BJ (cell line): ENCODE measurements at regions not wholly inside any gene's neighbourhood (a gene's known extent, or its start where the extent isn't known, plus 50 kb on each side); places are given as distances from the start of the nearest gene placed in this dataset.

Experiments
- CTCF ChIA-PET: fragments of 350-600 bp; formaldehyde crosslinking; extraction: SDS; loops from one replicate; lab custom pipeline; 2021; ENCODE audit warnings: antibody characterized with exemption, inconsistent platforms; lab: Yijun Ruan, JAX
- POLR2A ChIA-PET: fragments of 300-600 bp; sonication (Branson Sonifier 250); formaldehyde crosslinking; extraction: SDS; loops from one replicate; lab custom pipeline; 2021; ENCODE audit warnings: antibody characterized with exemption; lab: Charles Lee
- DNase-seq: peaks from one replicate; pipeline ENCODE4 v3.0.0-alpha.2; 2011; ENCODE audit warnings: low read depth
- H3K27me3 ChIP-seq: 2 replicates; pipeline ENCODE4 v1.6.0; 2011; ENCODE audit warnings: low read length; ENCODE audit not compliant: control insufficient read depth, insufficient read depth
- H3K36me3 ChIP-seq: 2 replicates; pipeline ENCODE4 v1.5.1; 2011; ENCODE audit warnings: low read length; ENCODE audit not compliant: control insufficient read depth, insufficient read depth
- H3K4me3 ChIP-seq: 2 replicates; pipeline ENCODE4 v1.5.1; 2011; ENCODE audit warnings: low read depth, mild to moderate bottlenecking, control low read depth, low read length
- CTCF ChIP-seq: IDR thresholded peaks from 2 replicates; pipeline ENCODE4 v1.5.1; 2011; ENCODE audit warnings: low read depth, mild to moderate bottlenecking, control low read depth, inconsistent platforms, low read length, moderate library complexity; ENCODE audit not compliant: insufficient read depth

DNA sequence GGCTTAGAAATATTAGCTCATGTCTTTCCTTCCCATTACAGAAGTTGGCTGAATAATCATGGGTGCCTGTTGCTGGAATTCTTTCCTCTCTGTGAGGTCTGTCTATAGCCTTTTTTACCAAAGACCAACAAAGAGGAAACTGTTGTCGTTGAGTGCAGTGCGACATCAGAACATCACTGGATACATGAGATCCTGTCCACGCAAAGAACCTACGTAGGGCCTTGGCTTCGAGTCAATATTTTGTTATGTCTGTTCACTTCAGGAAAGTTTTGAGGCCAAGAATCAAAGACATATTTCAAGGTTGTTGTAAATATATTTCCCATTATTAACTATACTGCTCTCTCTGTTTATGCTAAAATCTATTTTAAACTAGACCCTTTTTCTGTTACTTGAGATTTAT is 101.5 kb upstream of the IL12A start:
- Histone ChIP-seq H3K4me3 (no peak overlapping the region), H3K36me3 (no peaks in the 10 kb centered on the region; the same call in 1 of the 2 replicates), H3K27me3 (no peaks in the 10 kb centered on the region)
- ChIA-PET POLR2A (no interaction called here), CTCF (interaction anchor here (3.7 to 9.7 kb wide), 4 partner anchors 12 to 117 kb away, joined by 19 to 276 read pairs (median 24); partner anchors contain the start of gene IL12A)
- no peak for TF ChIP-seq CTCF
- no peak for DNase-seq

GRCh38 chr3:159887911-159888310 is 100.7 kb upstream of the IL12A start:
- ChIA-PET CTCF (interaction anchor here (0.7 to 9.7 kb wide), 3 partner anchors 59 to 116 kb away, joined by 3 to 276 read pairs (median 24); partner anchors contain the start of gene IL12A), POLR2A (no interaction called here)
- Histone ChIP-seq H3K4me3 (no peak overlapping the region), H3K27me3 (no peaks in the 10 kb centered on the region), H3K36me3 (peaks cover 2% of the 10 kb centered on the region; the same call in 1 of the 2 replicates)
- TF ChIP-seq CTCF, result no peak
- DNase-seq, result no peak

- H3K27me3 ChIP-seq, result no peaks in the 10 kb centered on the region
- ChIA-PET CTCF (interaction anchor here (0.7 to 9.1 kb wide), 4 partner anchors 10 to 113 kb away, joined by 3 to 72 read pairs (median 4); no protein-coding TSS in a partner anchor), POLR2A (no interaction called here)
- H3K4me3 ChIP-seq, result no peak overlapping the region
- peaks cover 3% of the 10 kb centered on the region; the same call in 1 of the 2 replicates for H3K36me3 ChIP-seq
- TF ChIP-seq CTCF, result no peak
- no peak for DNase-seq
Measured at GRCh38 chr3:159892171-159892795, 96.4 kb upstream of the IL12A start.

DNA sequence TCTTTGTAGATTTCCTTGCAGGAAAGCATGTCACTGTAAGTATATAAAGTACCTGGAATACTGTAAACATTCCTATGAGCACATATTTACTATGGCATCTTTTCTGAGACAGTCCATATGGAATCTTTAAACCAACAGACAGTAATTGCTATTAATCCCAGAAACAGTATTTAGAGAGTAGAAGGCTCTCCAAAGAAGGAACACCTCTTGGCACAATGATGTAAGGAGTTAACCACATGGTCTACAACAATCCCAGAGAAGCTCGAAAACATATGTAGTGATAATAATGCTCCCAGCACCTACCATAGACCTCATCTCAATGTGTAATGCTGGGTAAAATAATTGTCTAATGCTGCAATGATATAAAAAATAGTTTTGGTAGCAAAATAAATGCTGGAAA is 95.8 kb upstream of the IL12A start:
- H3K27me3 ChIP-seq, result no peaks in the 10 kb centered on the region
- no peak overlapping the region for H3K4me3 ChIP-seq
- TF ChIP-seq CTCF, result no peak
- POLR2A ChIA-PET, result no interaction called here
- CTCF ChIA-PET, result interaction anchor here (0.8 to 9.1 kb wide), 3 partner anchors 11 to 112 kb away, joined by 3 to 72 read pairs (median 4); no protein-coding TSS in a partner anchor
- no peak for DNase-seq
- peaks cover 3% of the 10 kb centered on the region; the same call in 1 of the 2 replicates for H3K36me3 ChIP-seq

GRCh38 chr3:159894386-159894785 is 94.2 kb upstream of the IL12A start:
- Histone ChIP-seq H3K4me3 (no peak overlapping the region), H3K36me3 (peaks cover 3% of the 10 kb centered on the region; the same call in 1 of the 2 replicates), H3K27me3 (no peaks in the 10 kb centered on the region)
- ChIA-PET CTCF (interaction anchor here (9.1 kb wide), 1 partner anchor 111 kb away, joined by 72 read pairs; no protein-coding TSS in a partner anchor), POLR2A (no interaction called here)
- no peak for TF ChIP-seq CTCF
- no peak for DNase-seq
